ENCODE measurements at regions not wholly inside any gene's neighbourhood (a gene's known extent, or its start where the extent isn't known, plus 50 kb on each side); places are given as distances from the start of the nearest gene placed in this dataset.

GRCh38 chr12:38151991-38152700 is 164.4 kb upstream of the ALG10B start:
- no peak for TF ChIP-seq GATA1 (IDR thresholded peaks at IDR 0.05; ENCODE audit: low read depth, low read length)
- TF ChIP-seq POLR2A (IDR thresholded peaks at IDR 0.05; ENCODE audit: low read length) = no peak
- DNase-seq = no peak

GRCh38 chr12:38152816-38153736 is 163.5 kb upstream of the ALG10B start:
- DNase-seq = no peak
- TF ChIP-seq POLR2A (IDR thresholded peaks at IDR 0.05; ENCODE audit: low read length) (no peak), GATA1 (IDR thresholded peaks at IDR 0.05; ENCODE audit: low read depth, low read length) (no peak)

- TF ChIP-seq POLR2A (IDR thresholded peaks at IDR 0.05; ENCODE audit: low read length) (no peak), GATA1 (IDR thresholded peaks at IDR 0.05; ENCODE audit: low read depth, low read length) (no peak)
- DNase-seq = no peak
Measured at GRCh38 chr12:38153737-38154061, 162.9 kb upstream of the ALG10B start.

DNA sequence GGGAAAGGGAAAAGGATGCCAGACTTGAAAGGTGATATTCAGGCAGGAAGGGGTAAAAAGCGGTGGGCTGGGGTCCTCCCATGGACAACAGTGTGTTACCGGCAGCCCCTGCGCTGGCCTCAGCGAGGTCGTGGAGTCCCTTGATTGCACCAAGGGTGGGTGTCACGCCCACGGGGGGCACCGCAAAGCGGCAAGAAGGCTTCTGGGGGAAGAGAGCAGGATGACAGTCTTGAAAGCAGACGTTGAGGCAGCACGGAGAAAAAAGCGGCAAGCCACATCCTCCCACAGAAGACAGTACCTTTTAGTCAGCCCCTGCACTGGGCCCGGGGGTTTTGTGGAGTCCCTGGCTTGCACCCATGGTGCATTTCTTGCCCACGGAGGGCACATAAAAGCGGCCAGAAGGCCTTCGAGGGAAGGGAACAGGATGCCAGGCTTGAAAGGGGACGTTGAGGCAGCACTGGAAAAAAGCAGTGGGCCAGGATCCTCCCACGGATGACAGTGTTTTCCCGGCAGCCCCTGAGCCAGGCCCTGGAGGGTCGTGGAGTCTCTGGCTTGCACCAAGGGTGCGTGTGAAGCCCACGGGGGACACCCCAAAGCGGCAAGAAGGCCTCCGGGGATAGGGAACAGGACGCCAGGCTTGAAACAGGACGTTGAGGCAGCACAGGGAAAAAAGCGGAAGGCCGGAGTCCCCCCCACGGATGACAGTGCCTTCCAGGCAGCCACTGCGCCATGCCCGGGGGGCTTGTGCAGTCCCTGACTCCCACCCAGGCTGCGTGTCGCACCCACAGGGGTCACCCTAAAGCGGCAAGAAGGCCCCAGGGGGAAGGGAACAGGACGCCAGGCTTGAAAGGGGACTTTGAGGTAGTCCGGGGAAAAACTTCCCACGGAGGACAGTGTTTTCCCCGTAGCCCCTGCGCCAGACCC is 162.2 kb upstream of the ALG10B start:
- no peak for DNase-seq
- no peak for TF ChIP-seq POLR2A (IDR thresholded peaks at IDR 0.05; ENCODE audit: low read length)
- no peak for TF ChIP-seq GATA1 (IDR thresholded peaks at IDR 0.05; ENCODE audit: low read depth, low read length)

- TF ChIP-seq POLR2A (IDR thresholded peaks at IDR 0.05; ENCODE audit: low read length) (no peak), GATA1 (IDR thresholded peaks at IDR 0.05; ENCODE audit: low read depth, low read length) (no peak)
- no peak for DNase-seq
Measured at GRCh38 chr12:38155020-38155395, 161.6 kb upstream of the ALG10B start.

- no peak for TF ChIP-seq GATA1 (IDR thresholded peaks at IDR 0.05; ENCODE audit: low read depth, low read length)
- TF ChIP-seq POLR2A (IDR thresholded peaks at IDR 0.05; ENCODE audit: low read length) = no peak
- no peak for DNase-seq
Measured at GRCh38 chr12:38155526-38156496, 160.8 kb upstream of the ALG10B start.

GRCh38 chr12:38156497-38157245 is 159.9 kb upstream of the ALG10B start:
- DNase-seq = no peak
- TF ChIP-seq GATA1 (IDR thresholded peaks at IDR 0.05; ENCODE audit: low read depth, low read length) = no peak
- no peak for TF ChIP-seq POLR2A (IDR thresholded peaks at IDR 0.05; ENCODE audit: low read length)

GRCh38 chr12:38157274-38157932 is 159.2 kb upstream of the ALG10B start:
- no peak for TF ChIP-seq POLR2A (IDR thresholded peaks at IDR 0.05; ENCODE audit: low read length)
- TF ChIP-seq GATA1 (IDR thresholded peaks at IDR 0.05; ENCODE audit: low read depth, low read length) = no peak
- DNase-seq = no peak

DNA sequence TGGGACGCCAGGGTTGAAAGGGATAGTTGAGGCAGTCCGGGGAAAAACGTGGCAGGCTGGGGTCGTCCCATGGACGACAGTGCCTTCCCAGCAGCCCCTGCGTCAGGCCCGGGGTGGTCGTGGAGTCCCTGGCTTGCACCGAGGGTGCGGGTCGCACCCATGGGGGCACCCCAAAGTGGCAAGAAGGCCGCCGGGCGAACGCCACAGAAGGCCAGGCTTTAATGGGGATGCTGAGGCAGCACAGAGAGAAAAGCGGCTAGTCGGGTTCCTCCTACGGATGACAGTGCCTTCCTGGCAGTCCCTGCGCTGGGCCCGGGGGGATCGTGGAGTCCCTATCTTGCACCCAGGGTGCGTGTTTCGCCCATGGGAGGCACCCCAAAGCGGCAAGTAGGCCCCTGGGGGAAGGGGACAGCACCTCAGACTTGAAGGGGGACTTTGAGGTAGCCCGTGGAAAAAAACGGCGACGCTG is 158.6 kb upstream of the ALG10B start:
- no peak for DNase-seq

GRCh38 chr12:38158428-38159091 is 158.0 kb upstream of the ALG10B start:
- DNase-seq = no peak
- TF ChIP-seq GATA1 (IDR thresholded peaks at IDR 0.05; ENCODE audit: low read depth, low read length) (no peak), POLR2A (IDR thresholded peaks at IDR 0.05; ENCODE audit: low read length) (no peak)

More for the DNA sequence above, 158.6 kb upstream of the ALG10B start:
- no peak for TF ChIP-seq GATA1 (IDR thresholded peaks at IDR 0.05; ENCODE audit: low read depth, low read length)
- no peak for TF ChIP-seq POLR2A (IDR thresholded peaks at IDR 0.05; ENCODE audit: low read length)

GRCh38 chr12:38159092-38159551 is 157.5 kb upstream of the ALG10B start:
- TF ChIP-seq GATA1 (IDR thresholded peaks at IDR 0.05; ENCODE audit: low read depth, low read length) = no peak
- no peak for TF ChIP-seq POLR2A (IDR thresholded peaks at IDR 0.05; ENCODE audit: low read length)
- DNase-seq = no peak

Data from erythroblast (primary cell).